ENCODE measurements at regions not wholly inside any gene's neighbourhood (a gene's known extent, or its start where the extent isn't known, plus 50 kb on each side); places are given as distances from the start of the nearest gene placed in this dataset.
"Not testable (repeated sequence)": the region's sequence is repeated elsewhere in the genome, so short reads cannot be mapped to it uniquely, and the experiment has no call there.

DNA sequence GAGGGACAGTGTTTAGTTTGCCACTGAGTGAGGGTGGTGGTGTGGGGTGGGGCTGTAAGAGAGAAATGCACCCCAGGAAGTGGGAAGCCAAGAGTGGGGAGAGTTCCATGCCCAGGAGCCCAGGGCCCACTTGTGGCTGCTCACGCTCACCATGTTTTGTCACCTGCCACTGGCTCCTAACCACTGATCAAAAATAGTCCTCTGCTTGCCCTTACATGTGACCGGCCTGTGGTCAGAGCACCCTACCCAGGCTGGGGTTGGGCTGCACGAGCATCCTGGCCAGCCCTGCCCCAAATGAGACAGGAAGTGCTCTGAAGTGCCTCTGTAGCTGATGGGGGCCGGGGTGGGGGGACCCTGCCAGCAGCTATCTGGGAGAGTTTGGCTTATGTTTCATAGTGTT is 216.3 kb downstream of the RPLP1 start:
- in situ Hi-C loops (cut with HindIII; ENCODE audit: low pct_unique_long_range_greater_than_20kb, low sequenced_read_pairs), result no loop called here
- DNase-seq (ENCODE audit: low read depth), result no peak

DNA sequence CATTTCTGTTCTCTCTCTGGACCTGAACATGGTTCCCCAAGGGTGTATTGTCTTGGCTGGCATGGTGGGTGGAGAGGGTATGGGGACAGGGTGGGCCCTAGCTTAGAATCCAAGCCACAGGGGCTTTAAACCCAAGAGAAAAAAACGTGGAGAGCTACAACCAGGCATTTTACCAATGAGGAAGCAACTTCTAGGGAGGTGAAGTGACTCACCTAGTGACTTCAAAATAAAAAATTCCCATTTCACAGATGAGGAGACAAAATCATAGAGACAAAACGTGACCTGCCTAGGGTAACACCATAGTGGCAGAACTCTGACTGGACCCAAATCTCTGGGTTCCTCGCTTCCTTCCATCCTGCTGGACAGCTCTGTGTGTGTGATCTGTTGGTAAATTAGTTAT is 216.8 kb downstream of the RPLP1 start:
- no peak for DNase-seq (ENCODE audit: low read depth)
- in situ Hi-C loops (cut with HindIII; ENCODE audit: low pct_unique_long_range_greater_than_20kb, low sequenced_read_pairs), result no loop called here

DNA sequence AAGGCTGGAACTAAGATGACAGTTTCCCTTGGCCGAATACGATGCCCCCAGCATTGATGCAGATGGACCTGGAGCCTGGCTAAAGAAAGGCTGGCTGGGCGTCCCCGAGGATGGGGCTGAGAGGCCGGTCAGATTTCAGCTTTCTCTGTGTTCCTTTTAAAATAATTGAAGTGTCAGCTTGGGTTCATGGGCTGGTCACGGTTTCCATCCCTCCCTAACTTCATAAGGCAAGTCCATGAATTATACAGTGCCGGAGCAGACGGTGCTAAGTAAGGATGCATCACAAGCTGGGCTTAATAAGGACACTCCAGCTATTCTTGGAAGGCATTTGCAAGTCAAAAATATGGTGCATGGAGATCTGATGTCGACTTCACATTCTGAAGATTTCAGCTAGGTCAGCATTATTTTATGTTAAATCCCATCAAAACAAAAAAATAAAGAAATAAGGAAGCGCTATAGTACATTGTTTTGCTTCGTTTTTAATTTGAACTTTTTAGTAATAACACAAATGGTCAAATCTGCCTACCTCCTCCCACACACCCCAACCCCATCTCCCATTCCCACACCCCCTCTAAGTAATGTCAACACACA is 220.8 kb downstream of the RPLP1 start:
- DNase-seq (ENCODE audit: low read depth), result no peak
- in situ Hi-C loops (cut with HindIII; ENCODE audit: low pct_unique_long_range_greater_than_20kb, low sequenced_read_pairs), result no loop called here

DNA sequence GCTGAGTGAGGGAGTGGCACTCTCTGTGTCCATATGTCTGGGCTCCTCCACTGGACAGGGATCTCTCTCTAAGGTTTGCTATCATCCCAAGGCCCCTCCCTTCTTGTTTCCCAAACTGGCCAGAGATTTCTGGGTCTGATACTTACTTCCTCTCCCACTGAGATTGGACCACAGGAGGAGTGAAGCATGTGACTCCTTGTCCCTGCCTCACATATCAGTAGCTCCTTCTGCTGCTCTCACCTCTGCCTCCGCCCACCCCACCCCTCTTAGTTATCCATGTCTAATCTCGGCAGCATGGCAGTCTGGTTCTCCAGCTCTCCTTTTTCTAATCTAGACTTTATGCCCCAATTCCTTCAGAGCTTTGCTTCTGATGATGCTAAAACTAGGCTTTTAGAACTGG is 223.1 kb downstream of the RPLP1 start:
- no peak for DNase-seq (ENCODE audit: low read depth)
- in situ Hi-C loops (cut with HindIII; ENCODE audit: low pct_unique_long_range_greater_than_20kb, low sequenced_read_pairs), result no loop called here

DNA sequence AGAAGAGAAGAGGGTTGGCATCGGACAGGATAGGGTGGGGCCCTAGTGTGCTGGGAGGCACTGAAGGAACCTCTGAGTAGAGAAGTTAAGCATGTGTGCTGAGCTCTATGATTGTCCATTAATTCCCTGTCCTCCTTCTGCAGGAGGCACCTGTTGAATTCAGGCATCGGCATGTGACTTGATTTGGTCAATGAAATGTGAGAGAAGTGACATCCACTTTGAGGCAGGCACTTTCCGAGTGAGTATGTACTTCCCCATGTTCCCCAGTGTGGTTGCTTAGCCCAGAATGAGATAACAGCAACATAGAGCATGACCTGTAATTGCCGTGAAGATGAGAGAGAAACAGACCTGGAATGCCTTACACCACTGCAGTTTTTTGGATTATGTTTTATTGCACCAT is 224.8 kb downstream of the RPLP1 start:
- in situ Hi-C loops (cut with HindIII; ENCODE audit: low pct_unique_long_range_greater_than_20kb, low sequenced_read_pairs), result no loop called here
- no peak for DNase-seq (ENCODE audit: low read depth)

DNA sequence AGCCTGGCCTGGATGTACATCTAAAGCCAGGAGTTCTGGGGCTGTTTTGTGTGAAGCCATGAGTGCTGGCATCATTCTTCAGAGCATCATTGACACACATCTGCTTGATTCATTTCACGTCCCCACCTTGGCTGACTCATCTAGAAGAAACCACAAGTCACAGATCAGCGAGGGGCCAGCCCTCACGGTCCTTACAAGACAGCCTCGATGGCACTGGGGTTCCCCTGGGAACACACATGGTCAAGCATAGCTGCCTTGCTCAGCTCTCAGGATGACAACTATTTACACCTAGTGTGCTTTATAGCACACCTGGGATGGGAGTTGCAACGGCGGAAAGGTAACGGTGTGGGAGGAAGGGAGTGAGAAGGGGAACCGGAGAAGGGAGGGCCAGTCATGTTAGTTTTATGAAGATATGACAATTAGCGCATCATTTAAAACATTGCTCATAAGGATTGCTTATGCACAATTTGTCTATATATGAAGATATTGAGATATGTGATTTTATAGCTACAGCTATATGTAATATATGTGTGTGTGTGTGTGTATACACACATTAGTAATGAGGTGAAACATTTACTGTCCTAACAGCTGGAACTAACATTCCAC is 227.1 kb downstream of the RPLP1 start:
- in situ Hi-C loops (cut with HindIII; ENCODE audit: low pct_unique_long_range_greater_than_20kb, low sequenced_read_pairs), result no loop called here

DNA sequence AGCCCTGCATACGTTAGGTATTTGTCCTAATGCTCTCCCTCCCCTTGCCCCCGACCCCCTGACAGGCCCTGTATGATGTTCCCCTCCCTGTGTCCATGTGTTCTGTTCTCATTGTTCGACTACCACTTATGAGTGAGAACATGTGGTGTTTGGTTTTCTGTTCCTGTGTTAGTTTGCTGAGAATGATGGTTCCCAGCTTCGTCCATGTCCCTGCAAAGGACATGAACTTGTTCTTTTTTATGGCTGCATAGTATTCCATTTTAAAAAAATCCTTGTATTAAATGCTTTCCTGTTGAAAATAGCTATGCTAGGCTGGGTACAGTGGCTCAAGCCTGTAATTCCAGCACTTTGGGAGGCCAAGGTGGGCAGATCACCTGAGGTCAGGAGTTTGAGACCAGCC is 232.2 kb downstream of the RPLP1 start:
- in situ Hi-C loops (cut with HindIII; ENCODE audit: low pct_unique_long_range_greater_than_20kb, low sequenced_read_pairs), result not testable (repeated sequence)

More for the DNA sequence above, 227.1 kb downstream of the RPLP1 start:
- peak; percentile 3 for DNase-seq (ENCODE audit: low read depth)

DNA sequence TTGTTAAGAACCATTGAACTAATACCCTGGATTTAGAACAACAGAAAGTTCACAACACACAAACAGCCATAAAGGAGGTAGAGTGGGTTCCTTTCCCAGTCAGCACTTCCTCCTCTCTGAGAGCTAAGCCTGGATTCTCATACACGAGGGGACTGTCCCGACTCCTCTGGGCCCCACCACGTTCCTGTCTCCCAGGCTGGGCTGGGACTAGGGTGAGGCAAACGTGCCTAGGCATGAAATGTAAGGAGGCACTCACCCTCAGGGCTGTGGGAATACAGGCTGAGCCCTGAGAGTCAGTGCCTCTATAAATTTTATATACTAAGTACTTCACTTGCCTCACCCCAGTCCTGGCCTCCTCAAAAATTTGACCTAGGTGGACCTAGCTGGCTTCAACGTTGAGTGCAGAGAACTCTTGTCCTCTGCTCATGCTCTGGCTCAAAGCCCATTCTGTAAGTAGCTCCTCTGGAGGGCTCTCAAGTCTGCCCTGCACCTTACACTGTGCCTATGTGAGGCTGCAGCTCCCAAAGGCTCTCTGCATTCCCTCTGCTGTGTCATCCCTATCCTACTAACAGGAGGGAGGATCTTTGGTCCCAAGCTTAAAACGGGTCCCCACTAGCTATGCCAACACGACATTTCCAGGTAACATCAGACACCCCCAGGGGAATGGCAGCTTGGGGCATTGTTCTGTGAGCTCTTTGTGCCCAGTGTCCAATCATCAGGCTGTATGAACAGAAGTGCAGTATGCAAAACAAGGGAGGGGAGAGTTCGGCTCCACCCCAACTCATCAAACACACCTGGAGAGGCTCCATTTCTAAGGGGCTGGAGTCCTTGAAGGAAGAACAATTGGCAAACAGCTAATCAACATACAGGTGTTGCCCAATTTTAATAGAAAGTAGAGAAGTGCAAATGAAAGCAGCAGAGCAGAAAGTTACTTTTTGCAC is 233.2 kb downstream of the RPLP1 start:
- no peak for DNase-seq (ENCODE audit: low read depth)
- in situ Hi-C loops (cut with HindIII; ENCODE audit: low pct_unique_long_range_greater_than_20kb, low sequenced_read_pairs), result no loop called here

More for the DNA sequence above, 232.2 kb downstream of the RPLP1 start:
- DNase-seq (ENCODE audit: low read depth), result not testable (repeated sequence)

DNA sequence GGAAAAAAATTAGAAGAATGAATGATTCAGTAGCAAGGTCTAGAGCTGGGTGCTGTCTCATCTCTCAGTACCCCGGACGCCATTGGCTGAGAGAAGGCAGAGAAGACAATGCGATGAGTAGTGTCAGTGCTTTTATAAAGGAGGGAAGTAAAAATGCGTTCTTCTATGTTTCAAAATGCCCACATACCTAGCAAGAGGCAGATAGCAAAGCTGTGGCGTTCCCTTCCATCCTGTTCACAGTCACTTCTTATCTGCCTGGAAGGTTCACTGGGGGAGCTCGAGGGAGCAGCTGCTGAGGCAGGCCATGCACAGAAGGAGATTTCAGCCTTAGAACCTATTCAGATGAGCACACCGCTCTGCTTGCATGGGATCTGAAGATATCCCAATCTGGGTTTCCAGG is 234.0 kb downstream of the RPLP1 start:
- in situ Hi-C loops (cut with HindIII; ENCODE audit: low pct_unique_long_range_greater_than_20kb, low sequenced_read_pairs), result no loop called here
- DNase-seq (ENCODE audit: low read depth), result no peak

DNA sequence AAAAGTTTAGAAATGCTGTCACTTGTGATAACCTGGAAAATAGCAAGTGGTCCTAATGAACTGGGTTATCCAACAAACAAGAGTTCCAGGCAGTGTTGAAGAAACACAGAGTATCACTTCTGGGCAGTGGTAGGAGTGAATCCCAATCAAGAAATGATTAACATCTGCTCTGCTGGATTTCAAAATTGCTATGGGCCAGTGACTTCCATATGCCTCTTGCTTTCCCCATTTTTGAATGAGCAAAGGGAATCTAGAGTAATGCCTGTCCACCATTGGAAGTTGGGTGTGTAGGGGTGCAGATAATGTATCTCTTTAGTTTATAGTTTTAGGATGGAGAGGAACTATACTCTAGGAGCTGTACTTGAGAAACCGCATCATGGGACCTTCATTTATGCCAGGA is 236.5 kb downstream of the RPLP1 start:
- DNase-seq (ENCODE audit: low read depth), result no peak
- in situ Hi-C loops (cut with HindIII; ENCODE audit: low pct_unique_long_range_greater_than_20kb, low sequenced_read_pairs), result no loop called here

DNA sequence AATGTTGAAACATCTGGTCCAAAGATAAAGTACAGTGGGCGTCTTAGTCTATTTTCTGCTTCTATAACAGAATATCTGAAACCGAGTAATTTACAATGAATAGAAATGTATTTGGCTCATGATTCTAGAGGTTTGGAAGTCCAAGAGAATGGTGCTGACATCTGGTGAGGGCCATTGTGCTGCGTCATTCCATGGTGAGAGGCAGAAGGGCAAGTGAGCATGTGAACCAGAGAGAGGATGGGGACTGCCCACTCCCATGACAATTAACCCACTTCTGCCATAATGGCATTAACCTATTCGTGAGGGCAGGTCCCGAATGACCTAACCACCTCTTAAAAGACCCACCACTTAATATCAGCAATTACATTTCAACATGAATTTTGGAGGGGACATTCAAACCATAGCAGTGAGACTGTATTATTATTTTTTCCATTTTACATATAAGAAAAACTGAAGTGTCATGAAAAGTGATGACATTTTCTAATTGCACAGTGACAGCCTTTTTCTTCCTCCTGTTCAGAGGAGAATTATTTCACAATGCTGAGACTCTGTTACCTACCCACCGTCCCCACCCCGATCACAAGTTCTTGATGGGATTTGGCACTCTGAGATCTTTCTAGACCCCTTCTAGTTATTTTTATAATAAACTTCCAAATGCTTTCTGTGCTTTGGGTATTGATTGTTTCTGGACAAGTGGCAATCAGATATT is 238.8 kb downstream of the RPLP1 start:
- in situ Hi-C loops (cut with HindIII; ENCODE audit: low pct_unique_long_range_greater_than_20kb, low sequenced_read_pairs), result no loop called here
- DNase-seq (ENCODE audit: low read depth), result no peak

DNA sequence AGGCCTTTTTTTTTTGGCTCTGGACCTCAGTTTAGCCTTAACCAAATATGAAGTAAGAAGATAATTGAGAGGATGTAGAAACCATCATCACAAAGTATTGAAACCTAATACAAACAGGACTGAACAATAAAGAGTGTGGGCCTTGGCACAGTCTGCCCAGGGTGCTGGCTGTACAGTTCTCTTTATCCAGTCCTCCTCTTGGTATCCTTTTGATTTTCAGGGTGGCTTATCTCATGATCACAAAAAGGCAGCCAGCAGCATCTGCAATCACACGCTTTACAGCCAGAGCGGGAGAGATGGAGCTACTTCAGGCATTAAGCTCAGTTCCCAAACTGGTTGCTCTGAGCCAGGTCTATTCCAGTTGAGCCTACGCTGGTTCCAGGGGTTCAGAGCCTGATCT is 239.7 kb downstream of the RPLP1 start:
- in situ Hi-C loops (cut with HindIII; ENCODE audit: low pct_unique_long_range_greater_than_20kb, low sequenced_read_pairs), result no loop called here
- no peak for DNase-seq (ENCODE audit: low read depth)

DNA sequence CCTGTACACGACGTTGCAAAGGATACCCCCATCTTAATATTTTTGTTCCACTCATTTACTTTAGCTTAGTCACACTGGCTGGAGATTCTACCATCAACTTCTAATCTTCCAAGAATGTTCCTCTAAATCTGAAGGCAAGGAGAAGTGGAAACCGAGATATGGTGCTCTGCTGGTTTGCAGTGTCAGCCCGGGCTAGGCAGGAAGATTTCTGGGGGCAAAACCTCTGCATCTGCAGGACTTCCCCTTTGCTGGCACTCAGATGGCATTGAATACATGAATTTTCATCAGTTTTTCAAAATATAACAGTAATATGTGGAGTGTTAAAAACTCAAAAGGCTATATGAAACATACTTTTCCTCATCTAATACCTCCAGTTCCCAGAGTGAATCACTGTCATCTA is 240.4 kb downstream of the RPLP1 start:
- DNase-seq (ENCODE audit: low read depth), result no peak
- in situ Hi-C loops (cut with HindIII; ENCODE audit: low pct_unique_long_range_greater_than_20kb, low sequenced_read_pairs), result no loop called here

DNA sequence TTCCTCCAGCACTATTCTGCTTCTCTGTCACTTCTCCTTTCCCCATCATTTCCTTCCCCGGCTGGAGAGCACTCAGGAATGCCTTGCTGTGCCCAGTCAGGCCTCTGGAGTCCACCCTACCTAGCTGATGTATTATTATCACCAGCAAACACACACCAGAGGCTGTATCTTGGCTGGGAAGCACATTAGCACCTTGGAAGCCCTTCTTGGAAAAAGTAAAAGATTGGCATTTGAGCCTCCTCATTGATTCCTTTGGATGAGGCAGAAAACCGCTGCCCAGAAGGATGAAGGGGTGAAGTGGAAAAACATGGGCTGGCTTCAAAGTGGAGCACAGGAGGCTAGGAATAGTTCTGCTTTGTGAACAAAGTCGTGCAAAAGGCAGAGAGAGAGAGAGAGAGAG is 244.3 kb downstream of the RPLP1 start:
- in situ Hi-C loops (cut with HindIII; ENCODE audit: low pct_unique_long_range_greater_than_20kb, low sequenced_read_pairs), result no loop called here

DNA sequence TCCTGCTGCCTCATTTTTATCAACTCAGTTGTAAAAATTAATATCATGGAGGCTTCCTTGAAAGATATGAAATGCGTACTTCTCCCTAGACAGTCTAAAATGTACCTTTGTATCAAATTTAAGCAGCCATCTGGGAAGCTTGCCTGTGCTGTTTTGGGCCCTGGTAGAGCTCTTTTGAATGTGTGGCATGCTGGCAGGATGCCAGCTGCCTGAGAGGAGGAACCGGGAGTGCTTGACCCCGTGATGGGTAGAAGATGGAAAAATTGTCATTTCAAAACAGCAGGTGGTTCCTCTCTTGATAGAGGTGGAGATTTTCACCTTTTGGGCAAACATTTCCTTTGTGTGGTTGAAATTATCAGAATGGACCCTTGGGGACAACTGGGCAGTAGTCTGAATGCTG is 245.3 kb downstream of the RPLP1 start:
- no peak for DNase-seq (ENCODE audit: low read depth)
- in situ Hi-C loops (cut with HindIII; ENCODE audit: low pct_unique_long_range_greater_than_20kb, low sequenced_read_pairs), result no loop called here

More for the DNA sequence above, 244.3 kb downstream of the RPLP1 start:
- no peak for DNase-seq (ENCODE audit: low read depth)

DNA sequence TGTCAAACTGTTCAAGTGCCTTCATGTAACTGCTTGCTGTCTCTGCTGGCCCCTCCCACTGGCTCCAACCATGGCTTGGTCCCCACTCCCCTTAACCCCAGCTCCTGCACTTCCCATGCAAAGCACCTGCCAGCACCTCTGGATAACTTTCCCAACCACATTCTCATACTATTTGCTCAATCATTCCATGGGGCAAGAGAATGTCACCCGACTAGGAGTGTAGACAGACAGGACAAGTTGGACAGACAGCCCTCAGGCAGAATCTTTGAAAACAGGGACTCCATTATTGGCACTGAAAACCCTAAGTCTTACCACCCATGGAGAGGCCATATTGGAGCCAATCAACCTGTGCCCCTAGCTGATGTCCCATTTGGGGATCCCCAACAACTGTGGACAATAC is 246.5 kb downstream of the RPLP1 start:
- in situ Hi-C loops (cut with HindIII; ENCODE audit: low pct_unique_long_range_greater_than_20kb, low sequenced_read_pairs), result no loop called here
- DNase-seq (ENCODE audit: low read depth), result no peak

DNA sequence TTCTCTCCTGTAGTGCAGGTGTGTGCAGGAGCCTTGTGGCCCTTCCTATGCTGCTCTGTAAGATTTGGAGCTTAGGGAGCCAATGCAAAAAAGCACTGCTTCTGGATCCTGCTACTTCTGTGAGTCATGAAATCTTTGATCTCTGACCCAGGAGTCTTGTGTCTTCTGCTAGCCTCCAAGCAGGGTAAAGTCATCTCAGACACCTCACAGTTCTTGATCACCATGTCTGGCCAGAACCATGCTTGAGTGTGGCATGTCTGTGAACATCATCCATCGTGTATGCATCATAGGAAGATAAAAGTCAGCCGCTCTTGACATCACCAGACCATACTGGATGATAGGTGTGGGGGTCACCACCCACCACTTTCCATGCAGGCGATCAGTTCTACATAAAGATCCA is 247.8 kb downstream of the RPLP1 start:
- DNase-seq (ENCODE audit: low read depth), result no peak
- in situ Hi-C loops (cut with HindIII; ENCODE audit: low pct_unique_long_range_greater_than_20kb, low sequenced_read_pairs), result no loop called here

DNA sequence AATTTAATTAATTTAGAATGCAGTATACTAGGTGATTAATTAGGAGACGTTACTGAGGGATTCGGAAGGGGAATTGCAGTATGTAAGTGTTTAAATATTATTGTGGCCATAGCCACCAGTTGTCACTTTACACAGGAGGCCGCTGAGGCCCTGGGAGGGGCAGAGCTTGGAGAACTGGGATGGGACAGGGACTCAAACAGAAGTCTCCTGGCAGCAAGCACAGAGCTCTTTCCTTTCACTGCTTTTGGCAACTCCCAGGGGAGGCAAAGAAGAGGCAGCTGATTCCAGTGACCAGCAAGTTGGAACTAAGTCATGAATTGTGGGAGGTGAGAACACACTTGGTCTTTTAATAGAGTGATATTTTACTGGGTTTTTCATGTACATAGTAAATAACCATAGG is 248.6 kb downstream of the RPLP1 start:
- in situ Hi-C loops (cut with HindIII; ENCODE audit: low pct_unique_long_range_greater_than_20kb, low sequenced_read_pairs), result no loop called here
- no peak for DNase-seq (ENCODE audit: low read depth)

Data from Caki2 (cell line).